OCI-LY3 (cell line): ENCODE measurements at regions not wholly inside any gene's neighbourhood (a gene's known extent, or its start where the extent isn't known, plus 50 kb on each side); places are given as distances from the start of the nearest gene placed in this dataset.

Experiments
- H2AFZ ChIP-seq: fragments of 200-600, 300-600 bp; shearing (Covaris generic); 2 replicates; pipeline ENCODE4 v1.6.0; 2014; ENCODE audit warnings: antibody characterized with exemption, low read depth, low read length
- H3K27ac ChIP-seq: fragments of 200-600, 300-600 bp; sonication (generic); 2 replicates; pipeline ENCODE4 v1.5.1; 2014; ENCODE audit warnings: mild to moderate bottlenecking, low read length, moderate library complexity, mixed read lengths
- H3K27me3 ChIP-seq: fragments of 200-600, 300-600 bp; sonication (generic); 2 replicates; pipeline ENCODE4 v1.6.1; 2014; ENCODE audit warnings: low read depth, low read length, mixed read lengths
- H3K36me3 ChIP-seq: fragments of 200-600, 300-600 bp; sonication (generic); replicated peaks from 2 replicates; pipeline ENCODE3; 2014; ENCODE audit warnings: low read depth, low read length, mixed read lengths
- H3K4me1 ChIP-seq: fragments of 300-600, 200-600 bp; sonication (generic); 2 replicates; pipeline ENCODE4 v1.6.1; 2014; ENCODE audit warnings: low read length, mixed read lengths
- H3K4me2 ChIP-seq: fragments of 200-600, 300-600 bp; sonication (generic); 2 replicates; pipeline ENCODE4 v1.6.1; 2014; ENCODE audit warnings: low read length, mixed read lengths
- H3K4me3 ChIP-seq: fragments of 300-600, 200-600 bp; sonication (generic); 2 replicates; pipeline ENCODE4 v1.5.1; 2014; ENCODE audit warnings: antibody characterized with exemption, mild to moderate bottlenecking, low read length, moderate library complexity
- H3K79me2 ChIP-seq: fragments of 300-600, 200-600 bp; shearing (Covaris generic); 2 replicates; pipeline ENCODE4 v1.6.1; 2014; ENCODE audit warnings: mild to moderate bottlenecking, low read length, mixed read lengths
- H3K9ac ChIP-seq: fragments of 300-600, 200-600 bp; shearing (Covaris generic); 2 replicates; pipeline ENCODE4 v1.6.0; 2014; ENCODE audit warnings: mild to moderate bottlenecking, low read length, moderate library complexity
- H3K9me3 ChIP-seq: fragments of 200-600, 300-600 bp; shearing (Covaris generic); 2 replicates; pipeline ENCODE4 v1.6.1; 2014; ENCODE audit warnings: low read length, mixed read lengths; ENCODE audit not compliant: insufficient read depth
- H4K20me1 ChIP-seq: fragments of 200-600, 300-600 bp; sonication (generic); 2 replicates; pipeline ENCODE4 v1.6.1; 2016; ENCODE audit warnings: low read length, mixed read lengths; ENCODE audit not compliant: insufficient read depth
- EZH2phosphoT487 ChIP-seq: fragments of 200-600 bp; shearing (Covaris generic); IDR thresholded peaks from 2 replicates; pipeline ENCODE4 v1.6.1; 2018; ENCODE audit warnings: antibody characterized with exemption, mixed run types, low read depth
- TF ChIP-seq, protein P1 (sequence below): fragments of 200-600, 300-600 bp; sonication (generic); IDR thresholded peaks from 2 replicates; pipeline ENCODE4 v1.5.1; 2014; ENCODE audit warnings: antibody characterized with exemption, low read length, low read depth

DNA sequence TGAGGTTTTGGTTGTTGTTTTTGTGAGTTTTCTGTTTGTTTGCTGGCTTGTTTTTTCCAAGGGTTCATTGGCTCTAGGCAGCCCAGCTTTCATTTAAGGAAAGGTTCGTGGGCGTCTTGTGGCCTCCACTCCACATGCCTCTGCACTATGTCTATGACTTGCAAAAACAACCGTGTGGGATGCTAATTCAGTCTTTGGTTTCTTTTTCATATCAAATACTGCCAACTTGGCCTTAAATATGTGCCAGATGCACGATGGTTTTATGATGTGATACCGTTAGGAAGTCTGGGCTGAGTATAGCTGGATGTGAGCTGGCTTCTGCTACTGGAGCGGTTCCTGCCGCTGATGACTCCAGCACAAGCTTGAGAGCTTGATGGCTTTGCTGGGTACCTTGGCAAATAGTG lies 96.3 kb downstream of the BMP2 start:
- Histone ChIP-seq H3K9me3 (no peaks in the 10 kb centered on the region), H3K9ac (no peak overlapping the region), H4K20me1 (no peaks in the 10 kb centered on the region), H3K36me3 (no peaks in the 10 kb centered on the region), H3K27ac (no peak overlapping the region), H2AFZ (no peak overlapping the region), H3K4me3 (no peak overlapping the region), H3K79me2 (no peaks in the 10 kb centered on the region), H3K4me2 (no peak overlapping the region), H3K27me3 (no peaks in the 10 kb centered on the region), H3K4me1 (no peaks in the 10 kb centered on the region)
- TF ChIP-seq, protein P1, sequence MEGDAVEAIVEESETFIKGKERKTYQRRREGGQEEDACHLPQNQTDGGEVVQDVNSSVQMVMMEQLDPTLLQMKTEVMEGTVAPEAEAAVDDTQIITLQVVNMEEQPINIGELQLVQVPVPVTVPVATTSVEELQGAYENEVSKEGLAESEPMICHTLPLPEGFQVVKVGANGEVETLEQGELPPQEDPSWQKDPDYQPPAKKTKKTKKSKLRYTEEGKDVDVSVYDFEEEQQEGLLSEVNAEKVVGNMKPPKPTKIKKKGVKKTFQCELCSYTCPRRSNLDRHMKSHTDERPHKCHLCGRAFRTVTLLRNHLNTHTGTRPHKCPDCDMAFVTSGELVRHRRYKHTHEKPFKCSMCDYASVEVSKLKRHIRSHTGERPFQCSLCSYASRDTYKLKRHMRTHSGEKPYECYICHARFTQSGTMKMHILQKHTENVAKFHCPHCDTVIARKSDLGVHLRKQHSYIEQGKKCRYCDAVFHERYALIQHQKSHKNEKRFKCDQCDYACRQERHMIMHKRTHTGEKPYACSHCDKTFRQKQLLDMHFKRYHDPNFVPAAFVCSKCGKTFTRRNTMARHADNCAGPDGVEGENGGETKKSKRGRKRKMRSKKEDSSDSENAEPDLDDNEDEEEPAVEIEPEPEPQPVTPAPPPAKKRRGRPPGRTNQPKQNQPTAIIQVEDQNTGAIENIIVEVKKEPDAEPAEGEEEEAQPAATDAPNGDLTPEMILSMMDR, result no peak
- no peak for TF ChIP-seq EZH2phosphoT487

GRCh38 chr20:6864740-6865139 lies 97.3 kb downstream of the BMP2 start:
- no peaks in the 10 kb centered on the region for H3K36me3 ChIP-seq
- H3K4me3 ChIP-seq, result no peak overlapping the region
- no peaks in the 10 kb centered on the region for H4K20me1 ChIP-seq
- no peaks in the 10 kb centered on the region for H3K9me3 ChIP-seq
- H3K27me3 ChIP-seq, result no peaks in the 10 kb centered on the region
- no peak overlapping the region for H2AFZ ChIP-seq
- no peak overlapping the region for H3K27ac ChIP-seq
- no peaks in the 10 kb centered on the region for H3K79me2 ChIP-seq
- H3K9ac ChIP-seq, result no peak overlapping the region
- no peaks in the 10 kb centered on the region for H3K4me1 ChIP-seq
- H3K4me2 ChIP-seq, result no peak overlapping the region
- no peak for TF ChIP-seq EZH2phosphoT487
- TF ChIP-seq, protein P1, result no peak

DNA sequence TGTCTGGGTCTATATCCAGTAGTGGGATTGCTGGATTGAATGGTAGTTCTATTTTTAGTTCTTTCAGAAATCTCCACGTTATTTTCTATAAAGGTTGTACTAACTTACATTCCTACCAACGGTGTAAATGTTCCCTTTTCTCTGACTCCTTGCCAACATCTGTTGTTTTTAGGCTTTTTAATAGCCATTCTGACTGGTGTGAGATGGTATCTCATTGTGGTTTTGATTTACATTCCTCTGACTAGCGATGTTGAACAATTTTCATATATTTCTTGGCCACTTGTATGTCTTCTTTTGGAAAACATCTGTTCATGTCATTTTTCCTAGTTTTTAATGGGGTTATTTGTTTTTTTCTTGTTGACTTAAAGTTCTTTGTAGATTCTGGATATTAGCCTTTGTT lies 99.3 kb downstream of the BMP2 start:
- H3K4me3 ChIP-seq, result no peak overlapping the region
- no peaks in the 10 kb centered on the region for H3K9me3 ChIP-seq
- no peak overlapping the region for H3K9ac ChIP-seq
- peaks cover 4% of the 10 kb centered on the region; the same call in 1 of the 2 replicates for H3K27me3 ChIP-seq
- H3K4me1 ChIP-seq, result no peaks in the 10 kb centered on the region
- no peak overlapping the region for H2AFZ ChIP-seq
- no peak overlapping the region for H3K27ac ChIP-seq
- no peaks in the 10 kb centered on the region for H4K20me1 ChIP-seq
- no peaks in the 10 kb centered on the region for H3K36me3 ChIP-seq
- TF ChIP-seq EZH2phosphoT487, result no peak
- TF ChIP-seq, protein P1, result no peak
- no peaks in the 10 kb centered on the region for H3K79me2 ChIP-seq
- H3K4me2 ChIP-seq, result no peak overlapping the region

- Histone ChIP-seq H3K4me3 (no peak overlapping the region), H4K20me1 (no peaks in the 10 kb centered on the region), H2AFZ (no peak overlapping the region), H3K79me2 (no peaks in the 10 kb centered on the region), H3K9ac (no peak overlapping the region), H3K4me1 (no peaks in the 10 kb centered on the region), H3K4me2 (no peak overlapping the region), H3K27ac (no peak overlapping the region), H3K9me3 (no peaks in the 10 kb centered on the region), H3K36me3 (no peaks in the 10 kb centered on the region), H3K27me3 (peaks cover 4% of the 10 kb centered on the region; the same call in 1 of the 2 replicates)
- TF ChIP-seq, protein P1, result no peak
- TF ChIP-seq EZH2phosphoT487, result no peak
These were observed 101.4 kb downstream of the BMP2 start for GRCh38 chr20:6868861-6869260.
